ENCODE measurements at regions not wholly inside any gene's neighbourhood (a gene's known extent, or its start where the extent isn't known, plus 50 kb on each side); places are given as distances from the start of the nearest gene placed in this dataset.
"Not testable (repeated sequence)": the region's sequence is repeated elsewhere in the genome, so short reads cannot be mapped to it uniquely, and the experiment has no call there.

DNA sequence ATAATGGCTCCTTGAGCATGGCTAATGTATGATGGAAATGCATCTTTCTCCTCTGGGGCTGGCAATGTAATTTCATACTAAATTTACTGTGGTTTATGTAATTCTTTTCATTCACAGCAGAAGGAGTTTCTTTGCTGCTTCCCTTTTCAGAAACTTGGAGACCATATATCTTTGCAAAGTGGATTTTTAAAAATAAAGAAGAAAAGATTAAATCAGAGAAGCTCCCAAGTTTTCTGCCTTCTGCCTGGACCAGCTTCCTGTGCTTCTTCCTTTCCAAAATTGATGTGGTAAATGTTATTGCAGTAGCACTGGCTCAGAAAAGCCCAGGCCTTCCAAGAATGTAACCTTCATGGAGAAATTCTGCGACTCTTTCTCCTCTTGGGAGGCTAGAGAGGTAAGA is 300.1 kb upstream of the NCAM1 start:
- no peak for FAIRE-seq

DNA sequence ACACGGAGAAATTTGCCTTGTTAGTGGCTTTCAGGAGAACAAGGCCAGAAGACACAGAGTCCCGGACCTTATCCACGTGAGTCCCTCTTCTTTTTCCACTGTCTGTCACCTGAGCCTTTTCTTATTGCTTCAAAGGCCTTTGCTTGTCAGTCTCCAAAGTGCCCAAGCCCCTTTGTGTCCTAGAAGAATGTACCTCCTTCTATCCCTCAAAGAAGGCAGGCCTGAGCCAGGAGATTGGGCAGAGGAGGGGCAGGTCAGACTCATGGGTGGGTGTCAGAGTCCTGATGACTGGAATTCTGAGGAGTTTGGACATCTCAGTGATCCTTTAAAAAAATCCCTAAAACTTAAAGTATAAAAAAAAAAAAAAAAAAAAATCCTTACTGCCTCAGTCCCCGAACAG is 299.6 kb upstream of the NCAM1 start:
- no peak for FAIRE-seq

- no peak for FAIRE-seq
Observed at GRCh38 chr11:112662554-112662953, 298.7 kb upstream of the NCAM1 start.

GRCh38 chr11:112663947-112664634 is 297.1 kb upstream of the NCAM1 start:
- FAIRE-seq, result no peak

DNA sequence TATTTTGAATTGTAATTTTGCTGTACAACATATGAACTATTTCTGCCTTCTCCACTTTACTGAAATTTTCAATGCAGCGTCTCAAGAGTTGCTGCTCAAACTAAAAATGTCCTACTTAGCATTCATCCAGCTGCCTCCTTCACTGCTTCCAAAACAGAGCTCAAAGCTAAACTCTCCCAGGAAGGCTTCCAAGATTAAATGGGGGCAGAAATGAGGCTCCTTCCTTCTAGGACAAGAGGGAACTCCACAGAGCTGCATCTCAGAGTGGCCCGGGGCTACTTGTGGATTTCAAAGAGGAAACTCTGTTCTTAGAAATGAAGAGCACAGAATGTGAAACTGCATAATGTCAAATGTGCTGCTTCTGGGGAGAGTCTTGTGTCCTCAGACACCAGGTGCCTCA is 295.9 kb upstream of the NCAM1 start:
- FAIRE-seq, result no peak

DNA sequence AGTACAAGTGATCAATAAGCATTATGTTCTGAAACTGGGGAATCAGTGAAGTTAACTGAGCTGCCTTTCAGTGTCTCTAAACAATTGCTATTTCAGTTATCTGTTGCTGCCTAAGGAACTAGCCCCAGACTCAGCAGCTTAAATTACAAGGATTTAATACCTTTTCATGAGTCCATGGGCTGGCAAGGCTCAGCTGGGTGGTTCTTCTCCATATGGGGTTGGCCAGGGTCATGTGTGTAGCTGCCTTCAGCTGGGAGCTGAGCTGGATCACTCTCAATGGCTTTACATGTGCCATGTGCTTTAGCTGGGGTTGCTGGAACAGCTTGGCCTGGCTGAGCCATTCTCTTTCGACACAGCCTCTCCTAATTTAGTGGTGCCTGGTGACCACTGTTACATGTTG is 295.0 kb upstream of the NCAM1 start:
- FAIRE-seq, result no peak

- no peak for FAIRE-seq
Observed at GRCh38 chr11:112670806-112671570, 290.2 kb upstream of the NCAM1 start.

DNA sequence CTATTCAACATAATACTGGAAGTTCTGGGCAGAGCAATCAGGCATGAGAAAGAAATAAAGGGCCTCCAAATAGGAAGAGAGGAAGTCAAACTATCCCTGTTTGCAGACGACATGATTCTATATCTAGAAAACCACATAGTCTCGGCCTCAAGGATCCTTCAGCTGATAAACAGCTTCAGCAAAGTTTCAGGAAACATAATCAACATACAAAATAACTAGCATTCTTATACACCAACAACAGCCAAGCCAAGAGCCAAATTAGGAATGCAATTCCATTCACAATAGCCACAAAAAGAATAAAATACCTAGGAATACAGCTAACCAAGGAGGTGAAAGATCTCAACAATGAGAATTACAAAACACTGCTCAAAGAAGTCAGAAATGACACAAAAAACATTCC is 287.8 kb upstream of the NCAM1 start:
- FAIRE-seq, result not testable (repeated sequence)

GRCh38 chr11:112685111-112685510 is 276.1 kb upstream of the NCAM1 start:
- FAIRE-seq, result no peak

- no peak for FAIRE-seq
Observed at GRCh38 chr11:112689851-112690250, 271.4 kb upstream of the NCAM1 start.

DNA sequence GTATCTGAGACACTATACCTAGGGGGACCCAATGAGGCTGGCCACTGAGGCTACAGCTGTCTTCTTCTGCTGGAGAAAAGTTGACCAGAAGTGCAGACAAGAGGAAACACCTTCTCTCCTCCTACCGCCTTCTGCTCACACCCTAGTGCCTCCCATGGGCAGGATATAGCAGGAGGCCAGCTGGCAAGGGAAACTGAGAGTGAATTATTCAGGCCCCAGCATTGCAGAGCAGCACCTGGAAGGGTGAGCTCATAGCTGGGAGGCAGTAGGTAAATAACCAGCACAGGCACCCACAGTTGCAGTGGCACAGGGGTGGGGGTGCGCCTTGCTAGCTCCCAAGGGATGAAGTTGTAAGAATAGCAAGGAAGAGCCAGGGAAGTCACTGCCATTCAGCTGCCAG is 267.4 kb upstream of the NCAM1 start:
- FAIRE-seq, result no peak

DNA sequence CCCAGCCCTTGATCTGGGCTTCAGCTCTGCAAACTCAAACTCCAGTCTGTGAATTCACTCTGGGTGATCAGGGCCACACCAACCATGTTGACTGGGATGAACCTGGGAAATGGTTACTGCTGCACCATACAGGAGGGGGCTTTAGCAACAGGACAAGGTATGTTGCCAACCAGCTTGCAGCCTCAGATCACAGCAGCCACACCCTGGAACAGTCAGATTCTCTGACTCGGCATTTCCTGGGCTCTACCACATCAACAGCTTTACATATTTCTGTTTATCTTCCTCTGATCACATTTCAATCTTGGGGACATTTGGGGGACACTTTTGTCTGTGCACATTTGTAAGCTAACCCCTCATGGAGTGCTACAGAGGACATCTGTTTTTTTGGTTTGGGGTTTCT is 267.0 kb upstream of the NCAM1 start:
- FAIRE-seq, result no peak

- no peak for FAIRE-seq
Observed at GRCh38 chr11:112694813-112695212, 266.4 kb upstream of the NCAM1 start.

- no peak for FAIRE-seq
Observed at GRCh38 chr11:112697391-112698178, 263.6 kb upstream of the NCAM1 start.

- FAIRE-seq, result no peak
Observed at GRCh38 chr11:112705148-112705547, 256.1 kb upstream of the NCAM1 start.

DNA sequence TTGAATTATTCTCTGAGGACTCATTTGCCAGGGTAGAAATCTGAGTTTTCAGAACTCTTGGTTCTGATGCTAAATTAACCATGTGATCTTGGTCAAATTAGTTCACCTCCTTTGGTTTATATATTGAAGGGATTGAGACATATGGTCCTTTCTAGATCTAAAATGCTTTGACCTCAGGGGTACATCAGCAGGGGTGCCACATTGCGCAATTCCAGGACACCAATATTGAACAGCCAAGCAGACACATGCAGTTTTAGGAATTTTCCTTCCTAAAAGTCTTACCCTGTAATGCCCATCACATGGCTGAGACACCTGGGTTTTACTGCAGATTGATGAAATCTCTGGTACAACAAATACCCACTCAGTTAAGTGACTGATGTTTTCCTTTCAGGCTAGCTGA is 254.4 kb upstream of the NCAM1 start:
- no peak for FAIRE-seq

DNA sequence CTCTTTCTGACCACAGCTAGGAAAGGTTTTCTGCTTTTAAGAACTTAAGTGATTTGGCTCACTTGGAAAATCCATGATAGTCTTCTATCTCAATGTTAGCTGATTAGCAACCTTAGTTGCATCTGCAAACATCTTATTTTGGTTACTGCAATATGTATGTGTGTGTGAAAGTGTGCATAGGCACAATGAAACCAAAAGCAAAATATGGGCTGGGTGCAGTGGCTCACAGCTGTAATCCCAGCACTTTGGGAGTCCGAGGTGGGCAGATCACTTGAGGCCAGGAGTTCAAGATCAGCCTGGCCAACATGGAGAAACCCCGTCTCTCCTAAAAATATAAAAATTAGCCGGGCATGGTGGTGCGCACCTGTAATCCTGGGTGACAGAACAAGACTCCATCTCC is 246.9 kb upstream of the NCAM1 start:
- FAIRE-seq, result not testable (repeated sequence)

DNA sequence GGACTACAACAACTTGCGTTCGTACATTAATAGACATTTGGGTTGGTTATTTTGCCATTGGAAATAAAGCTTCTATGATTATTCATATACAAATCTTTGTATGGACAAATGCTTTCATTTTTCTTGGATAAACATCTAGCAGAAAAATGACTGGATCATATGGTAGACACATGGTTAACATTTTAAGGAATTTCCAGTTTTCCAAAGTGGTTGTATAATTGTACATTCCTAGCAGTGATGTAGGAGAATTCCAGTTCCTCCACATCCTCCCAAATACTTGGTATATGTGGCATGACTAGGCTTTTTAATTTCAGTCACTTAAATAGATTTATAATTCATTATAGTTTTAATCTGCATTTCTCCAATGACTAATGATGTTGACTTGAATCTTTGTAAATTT is 246.2 kb upstream of the NCAM1 start:
- FAIRE-seq, result no peak

- no peak for FAIRE-seq
Observed at GRCh38 chr11:112718483-112718882, 242.7 kb upstream of the NCAM1 start.

- FAIRE-seq, result no peak
Observed at GRCh38 chr11:112719736-112720525, 241.3 kb upstream of the NCAM1 start.

DNA sequence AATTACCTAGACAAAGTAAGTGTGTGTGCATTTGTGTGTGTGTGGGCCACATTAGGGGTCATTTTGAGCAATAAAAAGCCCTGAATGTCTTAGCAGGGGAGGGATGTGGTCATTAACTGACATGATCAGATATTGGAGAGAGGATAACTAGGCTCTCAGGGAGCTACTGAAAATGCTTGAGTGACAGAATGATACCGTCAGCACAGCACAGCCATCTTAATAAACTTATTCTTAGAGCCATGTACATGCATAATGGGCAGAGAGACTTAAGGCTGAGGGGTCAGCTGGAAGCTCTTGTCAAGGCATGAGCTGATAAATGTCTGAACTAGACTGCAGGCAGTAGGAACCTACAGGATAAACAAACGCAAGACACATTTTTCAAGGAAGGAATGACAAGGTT is 239.1 kb upstream of the NCAM1 start:
- FAIRE-seq, result no peak

GRCh38 chr11:112722876-112723275 is 238.3 kb upstream of the NCAM1 start:
- no peak for FAIRE-seq

All from endometrium (tissue), 2 donors.